ENCODE measurements at regions not wholly inside any gene's neighbourhood (a gene's known extent, or its start where the extent isn't known, plus 50 kb on each side); places are given as distances from the start of the nearest gene placed in this dataset.

GRCh38 chr3:74713977-74714376 lies 99.5 kb upstream of the CNTN3 start:
- H3K4me1 ChIP-seq = no peaks in the 10 kb centered on the region
- H3K4me3 ChIP-seq = no peak overlapping the region
- H3K9me3 ChIP-seq = peaks cover 0 to 8% (median 0%) of the 10 kb centered on the region in 4 donors
- DNase-seq (no peak), ATAC-seq (ENCODE audit: low FRiP score in 2 of 2) (no peak)
- no peaks in the 10 kb centered on the region for H3K36me3 ChIP-seq
- H3K27ac ChIP-seq = no peak overlapping the region
- TF ChIP-seq POLR2AphosphoS5 (IDR thresholded peaks at IDR 0.05) = no peak
- TF ChIP-seq POLR2A (IDR thresholded peaks at IDR 0.05) = no peak
- no peak for TF ChIP-seq CTCF (IDR thresholded peaks at IDR 0.05)
- no peak for TF ChIP-seq EP300 (IDR thresholded peaks at IDR 0.05)
- H3K27me3 ChIP-seq = no peaks in the 10 kb centered on the region
- WGBS, 2 donors = 70 to 81% methylated on average over 4 of the region's 4 CpGs

GRCh38 chr3:74711913-74712512 lies 97.6 kb upstream of the CNTN3 start:
- H3K4me1 ChIP-seq = no peaks in the 10 kb centered on the region
- TF ChIP-seq CTCF (IDR thresholded peaks at IDR 0.05) (no peak), EP300 (IDR thresholded peaks at IDR 0.05) (no peak), POLR2AphosphoS5 (IDR thresholded peaks at IDR 0.05) (no peak), POLR2A (IDR thresholded peaks at IDR 0.05) (no peak)
- peaks cover 0 to 8% (median 0%) of the 10 kb centered on the region in 4 donors for H3K9me3 ChIP-seq
- no peaks in the 10 kb centered on the region for H3K27me3 ChIP-seq
- DNase-seq (peak in 1 of 2 donors; percentile 67), ATAC-seq (ENCODE audit: low FRiP score in 2 of 2) (peak in 1 of 2 donors; percentile 11)
- H3K36me3 ChIP-seq = no peaks in the 10 kb centered on the region
- H3K4me3 ChIP-seq = no peak overlapping the region
- H3K27ac ChIP-seq = no peak overlapping the region
- 89 to 93% methylated on average over 19 to 30 of the region's 31 CpGs for WGBS, 2 donors

- H3K4me3 ChIP-seq = no peak overlapping the region
- ATAC-seq (ENCODE audit: low FRiP score in 2 of 2) (no peak), DNase-seq (no peak)
- no peaks in the 10 kb centered on the region for H3K36me3 ChIP-seq
- peaks cover 0 to 8% (median 0%) of the 10 kb centered on the region in 4 donors for H3K9me3 ChIP-seq
- no peaks in the 10 kb centered on the region for H3K27me3 ChIP-seq
- no peaks in the 10 kb centered on the region for H3K4me1 ChIP-seq
- WGBS, 2 donors = 92% methylated on average over 3 of the region's 3 CpGs
- TF ChIP-seq POLR2A (IDR thresholded peaks at IDR 0.05) (no peak), POLR2AphosphoS5 (IDR thresholded peaks at IDR 0.05) (no peak), CTCF (IDR thresholded peaks at IDR 0.05) (no peak), EP300 (IDR thresholded peaks at IDR 0.05) (no peak)
- no peak overlapping the region for H3K27ac ChIP-seq
These were observed 95.5 kb upstream of the CNTN3 start for GRCh38 chr3:74709951-74710350.

- no peak overlapping the region for H3K4me3 ChIP-seq
- ATAC-seq (ENCODE audit: low FRiP score in 2 of 2) (no peak), DNase-seq (no peak)
- H3K27me3 ChIP-seq = no peaks in the 10 kb centered on the region
- H3K4me1 ChIP-seq = no peaks in the 10 kb centered on the region
- no peak for TF ChIP-seq EP300 (IDR thresholded peaks at IDR 0.05)
- no peak overlapping the region for H3K27ac ChIP-seq
- H3K9me3 ChIP-seq = no peaks in the 10 kb centered on the region
- WGBS, 2 donors = 75 to 88% methylated on average over 4 of the region's 4 CpGs
- H3K36me3 ChIP-seq = no peaks in the 10 kb centered on the region
These were observed 79.4 kb upstream of the CNTN3 start for GRCh38 chr3:74693696-74694393.

GRCh38 chr3:74693251-74693650 lies 78.8 kb upstream of the CNTN3 start:
- no peak for TF ChIP-seq EP300 (IDR thresholded peaks at IDR 0.05)
- TF ChIP-seq POLR2A (IDR thresholded peaks at IDR 0.05) = no peak
- TF ChIP-seq CTCF (IDR thresholded peaks at IDR 0.05) = no peak
- TF ChIP-seq POLR2AphosphoS5 (IDR thresholded peaks at IDR 0.05) = no peak
- H3K4me3 ChIP-seq = no peak overlapping the region
- H3K27me3 ChIP-seq = no peaks in the 10 kb centered on the region
- ATAC-seq (ENCODE audit: low FRiP score in 2 of 2) = no peak
- 71 to 83% methylated on average over 2 of the region's 2 CpGs for WGBS, 2 donors
- no peaks in the 10 kb centered on the region for H3K36me3 ChIP-seq
- H3K9me3 ChIP-seq = no peaks in the 10 kb centered on the region
- no peak for DNase-seq
- no peaks in the 10 kb centered on the region for H3K4me1 ChIP-seq
- H3K27ac ChIP-seq = no peak overlapping the region

Measured in upper lobe of left lung (tissue), 6 donors.